GM12878 (cell line): ENCODE measurements at regions not wholly inside any gene's neighbourhood (a gene's known extent, or its start where the extent isn't known, plus 50 kb on each side); places are given as distances from the start of the nearest gene placed in this dataset.

Experiments used
- ATAC-seq: fragments of 200-7000 bp; cut with Tn5 transposase; 3 replicates; pipeline ENCODE4 v1.9.1; 2020; ENCODE audit warnings: mild to moderate bottlenecking, moderate library complexity
- BruUV-seq: library from RNA; stranded (reverse); fragments of 400-500 nt; replicated peaks from 2 replicates; lab custom pipeline; 2021; lab: Mats Ljungman, UMichigan
- CTCF ChIA-PET: fragments of 300-600 bp; sonication (Branson Sonifier 250); formaldehyde crosslinking; extraction: SDS; loops from one replicate; lab custom pipeline; 2021; ENCODE audit warnings: inconsistent platforms; lab: Yijun Ruan, JAX
- POLR2A ChIA-PET: fragments of 350-600 bp; formaldehyde crosslinking; extraction: SDS; loops from one replicate; lab custom pipeline; 2021; ENCODE audit warnings: inconsistent platforms; lab: Charles Lee
- RAD21 ChIA-PET: fragments of 300-600 bp; sonication (Branson Sonifier 250); formaldehyde crosslinking; loops from one replicate; lab custom pipeline; 2023; ENCODE audit warnings: antibody characterized with exemption; ENCODE audit not compliant: unreplicated experiment; lab: Charles Lee
- SMC1A ChIA-PET: fragments of 300-600 bp; sonication (Branson Sonifier 250); formaldehyde crosslinking; loops from one replicate; lab custom pipeline; 2023; ENCODE audit not compliant: unreplicated experiment, uncharacterized antibody; lab: Charles Lee
- DNase-seq: peaks from one replicate; pipeline ENCODE4 v3.0.0-alpha.2; 2011; ENCODE audit warnings: low read depth, low spot score
- FAIRE-seq: peaks from 3 replicates; lab custom pipeline; 2011; peaks lifted over from hg19 to GRCh38; lab: Jason Lieb, UNC
- H2AFZ ChIP-seq: 2 replicates; pipeline ENCODE4 v1.6.0; 2011; ENCODE audit warnings: low read depth, low read length, control low read depth; ENCODE audit not compliant: control insufficient read depth
- H3K27ac ChIP-seq: 2 replicates; pipeline ENCODE4 v1.5.1; 2011; ENCODE audit warnings: control low read depth; ENCODE audit not compliant: control insufficient read depth, insufficient read depth
- H3K27me3 ChIP-seq, 2 experiments: replicated peaks in 1 of 2; 2 replicates each; pipeline versions ENCODE4 v1.6.0 to v1.6.1; 2011; ENCODE audit warnings: low read length in 1 of 2; ENCODE audit not compliant: control insufficient read depth in 2 of 2, insufficient read depth in 2 of 2
- H3K36me3 ChIP-seq, 2 experiments: 2 replicates each; pipeline ENCODE4 v1.5.1; 2011; ENCODE audit warnings: low read length in 1 of 2; ENCODE audit not compliant: control insufficient read depth in 2 of 2, insufficient read depth in 2 of 2
- H3K4me1 ChIP-seq: 2 replicates; pipeline ENCODE4 v1.6.1; 2011; ENCODE audit warnings: mild to moderate bottlenecking, low read length, moderate library complexity, mixed read lengths; ENCODE audit not compliant: control insufficient read depth, insufficient read depth
- H3K4me2 ChIP-seq: 2 replicates; pipeline ENCODE4 v1.6.0; 2011; ENCODE audit warnings: control low read depth; ENCODE audit not compliant: control insufficient read depth, insufficient read depth
- H3K4me3 ChIP-seq: fragments of 200-600 bp; sonication (generic); 2 replicates; pipeline ENCODE4 v1.5.1; 2016
- H3K79me2 ChIP-seq: 2 replicates; pipeline ENCODE4 v1.6.0; 2011; ENCODE audit warnings: low read length; ENCODE audit not compliant: control insufficient read depth, insufficient read depth
- H3K9ac ChIP-seq: 2 replicates; pipeline ENCODE4 v1.8.0; 2011; ENCODE audit warnings: low read length, control low read depth, mixed read lengths; ENCODE audit not compliant: control insufficient read depth, insufficient read depth
- H3K9me3 ChIP-seq: replicated peaks from 3 replicates; pipeline ENCODE4 v1.5.1; 2011; ENCODE audit warnings: mild to moderate bottlenecking, low read length; ENCODE audit not compliant: control insufficient read depth, insufficient read depth
- H4K20me1 ChIP-seq: 2 replicates; pipeline ENCODE4 v1.6.0; 2011; ENCODE audit not compliant: control insufficient read depth, insufficient read depth
- ATF2 ChIP-seq: IDR thresholded peaks from 2 replicates; pipeline ENCODE4 v1.6.1; 2012; ENCODE audit warnings: low read length, inconsistent platforms
- MLLT1 ChIP-seq: fragments of 450-650 bp; IDR thresholded peaks from 2 replicates; pipeline ENCODE4 v1.6.1; 2016; ENCODE audit warnings: mild to moderate bottlenecking
- MYC ChIP-seq: IDR thresholded peaks from 2 replicates; pipeline ENCODE4 v1.6.1; 2011; ENCODE audit warnings: mild to moderate bottlenecking, low read length, moderate library complexity, inconsistent platforms; ENCODE audit not compliant: insufficient read depth, insufficient replicate concordance, insufficient read length, severe bottlenecking
- ZBED1 ChIP-seq: IDR thresholded peaks from 2 replicates; pipeline ENCODE4 v1.6.1; 2016; ENCODE audit warnings: borderline replicate concordance
- WGBS: methylation state at CpG from one replicate; pipeline ENCODE4 v1.1.6; 2016; ENCODE audit warnings: low lambda C conversion rate; ENCODE audit not compliant: insufficient replicate concordance, insufficient coverage; ENCODE audit errors: missing lambda C conversion rate; 5-methylcytosine and 5-hydroxymethylcytosine counted together
- in situ Hi-C: fragments of 300-500 bp; cut with MboI; formaldehyde crosslinking; loops from 9 replicates; pipeline ENCODE4 v1.14.3; 2018; ENCODE audit warnings: mixed read lengths
- intact Hi-C: fragments of 100-400 bp; cut with micrococcal nuclease; formaldehyde crosslinking; loops from one replicate; pipeline ENCODE4 v1.14.2; 2022; ENCODE audit not compliant: unreplicated experiment

- no peak overlapping the region for H2AFZ ChIP-seq
- no peak overlapping the region for H3K27ac ChIP-seq
- H3K4me1 ChIP-seq = no peaks in the 10 kb centered on the region
- no peak for ATAC-seq
- WGBS = 63% methylated on average over 3 of the region's 3 CpGs
- POLR2A ChIA-PET = no interaction called here
- RAD21 ChIA-PET = no interaction called here
- H3K27me3 ChIP-seq = no peaks in the 10 kb centered on the region
- H3K4me2 ChIP-seq = no peak overlapping the region
- no peak for DNase-seq
- no peaks in the 10 kb centered on the region for H3K79me2 ChIP-seq
- no TSS peak for BruUV-seq
- intact Hi-C loops (no loop called here), in situ Hi-C loops (no loop called here)
- H4K20me1 ChIP-seq = no peaks in the 10 kb centered on the region
- no peak for TF ChIP-seq ZBED1
- TF ChIP-seq MYC = no peak
- no peak for TF ChIP-seq MLLT1
- no peak for TF ChIP-seq ATF2
- no peak overlapping the region for H3K9ac ChIP-seq
- SMC1A ChIA-PET = interaction anchor here (0.5 to 1.2 kb wide), 4 partner anchors 17 to 1948 kb away, joined by 3 read pairs; no protein-coding TSS in a partner anchor
- CTCF ChIA-PET = interaction anchor here (1.1 kb wide), 1 partner anchor 1495 kb away, joined by 5 read pairs; no protein-coding TSS in a partner anchor
- H3K9me3 ChIP-seq = no peaks in the 10 kb centered on the region
- no peak for FAIRE-seq
- no peaks in the 10 kb centered on the region for H3K36me3 ChIP-seq
- no peak overlapping the region for H3K4me3 ChIP-seq
Observed at GRCh38 chr16:22685459-22685830, 128.5 kb upstream of the HS3ST2 start.
